ENCODE measurements at regions not wholly inside any gene's neighbourhood (a gene's known extent, or its start where the extent isn't known, plus 50 kb on each side); places are given as distances from the start of the nearest gene placed in this dataset.
"Not testable (repeated sequence)": the region's sequence is repeated elsewhere in the genome, so short reads cannot be mapped to it uniquely, and the experiment has no call there.

GRCh38 chr3:177789500-177789899, 592.2 kb upstream of the TBL1XR1 start:
- intact Hi-C loops (cut with DNase I; ENCODE audit: low total_unique reads) = no loop called here
- no peak for TF ChIP-seq CTCF (IDR thresholded peaks at IDR 0.05)
- no peak for TF ChIP-seq POLR2A (IDR thresholded peaks at IDR 0.05)
- H3K4me3 ChIP-seq = no peak overlapping the region
- no peaks in the 10 kb centered on the region for H3K9me3 ChIP-seq
- H3K27me3 ChIP-seq = no peaks in the 10 kb centered on the region
- H3K36me3 ChIP-seq (ENCODE audit: low read depth, missing control alignments) = no peaks in the 10 kb centered on the region
- H3K27ac ChIP-seq = no peak overlapping the region
- 86 to 94% methylated on average over 2 of the region's 2 CpGs for WGBS, 2 donors
- no peaks in the 10 kb centered on the region for H3K4me1 ChIP-seq
- no peak for DNase-seq

GRCh38 chr3:177792311-177793030, 595.2 kb upstream of the TBL1XR1 start:
- Histone ChIP-seq H3K27me3 (no peaks in the 10 kb centered on the region), H3K4me3 (no peak overlapping the region), H3K9me3 (no peaks in the 10 kb centered on the region), H3K27ac (no peak overlapping the region), H3K4me1 (no peaks in the 10 kb centered on the region), H3K36me3 (ENCODE audit: low read depth, missing control alignments) (no peaks in the 10 kb centered on the region)
- intact Hi-C loops (cut with DNase I; ENCODE audit: low total_unique reads) = no loop called here
- no peak for DNase-seq
- no peak for TF ChIP-seq POLR2A (IDR thresholded peaks at IDR 0.05)
- TF ChIP-seq CTCF (IDR thresholded peaks at IDR 0.05) = no peak
- WGBS, 2 donors = 92 to 93% methylated on average over 6 of the region's 6 CpGs

- TF ChIP-seq POLR2A (IDR thresholded peaks at IDR 0.05) (no peak), CTCF (IDR thresholded peaks at IDR 0.05) (no peak)
- DNase-seq = no peak
Observed at GRCh38 chr3:177793451-177793850, 596.2 kb upstream of the TBL1XR1 start.

GRCh38 chr3:177795216-177795615, 597.9 kb upstream of the TBL1XR1 start:
- WGBS, 2 donors = 49 to 68% methylated on average over 1 of the region's 1 CpG
- DNase-seq = no peak
- H3K36me3 ChIP-seq (ENCODE audit: low read depth, missing control alignments) = no peaks in the 10 kb centered on the region
- no peaks in the 10 kb centered on the region for H3K27me3 ChIP-seq
- intact Hi-C loops (cut with DNase I; ENCODE audit: low total_unique reads) = no loop called here
- H3K9me3 ChIP-seq = no peaks in the 10 kb centered on the region
- H3K4me1 ChIP-seq = no peaks in the 10 kb centered on the region
- TF ChIP-seq POLR2A (IDR thresholded peaks at IDR 0.05) (no peak), CTCF (IDR thresholded peaks at IDR 0.05) (no peak)
- no peak overlapping the region for H3K4me3 ChIP-seq
- H3K27ac ChIP-seq = no peak overlapping the region

More at GRCh38 chr3:177793451-177793850, 596.2 kb upstream of the TBL1XR1 start:
- H3K27ac ChIP-seq = no peak overlapping the region
- intact Hi-C loops (cut with DNase I; ENCODE audit: low total_unique reads) = no loop called here
- no peaks in the 10 kb centered on the region for H3K9me3 ChIP-seq
- no peak overlapping the region for H3K4me3 ChIP-seq
- no peaks in the 10 kb centered on the region for H3K27me3 ChIP-seq
- H3K36me3 ChIP-seq (ENCODE audit: low read depth, missing control alignments) = no peaks in the 10 kb centered on the region
- H3K4me1 ChIP-seq = no peaks in the 10 kb centered on the region
- WGBS, 2 donors = 93 to 96% methylated on average over 3 of the region's 3 CpGs

GRCh38 chr3:177795859-177796258, 598.6 kb upstream of the TBL1XR1 start:
- no peak overlapping the region for H3K4me3 ChIP-seq
- H3K9me3 ChIP-seq = no peaks in the 10 kb centered on the region
- H3K36me3 ChIP-seq (ENCODE audit: low read depth, missing control alignments) = no peaks in the 10 kb centered on the region
- no peak for DNase-seq
- TF ChIP-seq CTCF (IDR thresholded peaks at IDR 0.05) (no peak), POLR2A (IDR thresholded peaks at IDR 0.05) (no peak)
- H3K4me1 ChIP-seq = no peaks in the 10 kb centered on the region
- no peaks in the 10 kb centered on the region for H3K27me3 ChIP-seq
- H3K27ac ChIP-seq = no peak overlapping the region
- intact Hi-C loops (cut with DNase I; ENCODE audit: low total_unique reads) = no loop called here

GRCh38 chr3:177800147-177800546, 602.9 kb upstream of the TBL1XR1 start:
- WGBS, 2 donors = 91 to 93% methylated on average over 3 of the region's 3 CpGs
- H3K9me3 ChIP-seq; H3K36me3 ChIP-seq (ENCODE audit: low read depth, missing control alignments); intact Hi-C loops (cut with DNase I; ENCODE audit: low total_unique reads); H3K27me3 ChIP-seq; DNase-seq; H3K4me1 ChIP-seq; H3K27ac ChIP-seq; H3K4me3 ChIP-seq: not testable (repeated sequence)

All from testis (tissue), 2 donors.